GM18519 (cell line): ENCODE measurements at regions not wholly inside any gene's neighbourhood (a gene's known extent, or its start where the extent isn't known, plus 50 kb on each side); places are given as distances from the start of the nearest gene placed in this dataset.
"Not testable (repeated sequence)": the region's sequence is repeated elsewhere in the genome, so short reads cannot be mapped to it uniquely, and the experiment has no call there.

Experiments used
- ATAC-seq: cut with Tn5 transposase; IDR thresholded peaks from one replicate; pipeline ENCODE4 v1.9.1; 2021; ENCODE audit warnings: mild to moderate bottlenecking, moderate library complexity; ENCODE audit not compliant: unreplicated experiment, low FRiP score

DNA sequence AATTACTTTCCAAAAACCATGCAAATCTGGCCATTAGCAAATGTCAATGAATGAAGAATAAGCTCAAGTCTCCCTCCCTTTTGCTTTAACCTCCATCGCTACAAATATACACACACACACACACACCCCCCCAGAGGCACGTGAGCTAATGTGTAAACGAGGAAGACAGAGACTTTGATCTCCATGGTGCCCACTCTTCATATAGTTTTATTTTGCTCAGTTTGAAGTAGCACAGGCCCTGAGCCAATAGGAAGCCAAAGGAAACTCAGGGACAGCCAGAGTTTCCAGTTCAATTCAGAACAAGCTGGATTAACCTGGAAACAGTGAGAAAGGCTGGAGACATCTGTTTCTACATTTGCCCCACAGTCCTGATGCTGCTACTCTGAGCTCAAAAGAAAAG is 248.4 kb upstream of the MEIS1 start:
- no peak for ATAC-seq

GRCh38 chr2:66185497-66186054 is 249.3 kb upstream of the MEIS1 start:
- no peak for ATAC-seq

- not testable (repeated sequence) for ATAC-seq
Observed at GRCh38 chr2:66177128-66177796, 257.7 kb upstream of the MEIS1 start.

GRCh38 chr2:66174491-66174890 is 260.4 kb upstream of the MEIS1 start:
- no peak for ATAC-seq

DNA sequence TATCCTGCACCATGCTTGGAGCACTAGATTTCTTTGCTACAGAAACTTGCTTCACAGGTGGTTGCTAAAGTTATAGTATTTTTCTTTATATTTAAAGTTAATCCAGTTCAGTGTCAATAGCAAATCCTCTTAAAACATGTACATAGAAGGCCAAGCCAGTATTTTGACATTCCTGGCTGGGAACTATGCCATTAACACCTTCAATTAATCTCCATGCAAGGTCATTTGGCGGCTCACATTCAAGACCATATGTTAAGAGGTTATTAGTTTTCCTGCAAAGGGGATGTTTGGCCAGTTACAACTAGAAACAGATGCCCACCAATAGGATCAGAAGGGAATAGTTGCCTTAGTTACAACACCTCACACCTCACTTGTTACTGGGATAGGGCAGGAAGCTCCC is 261.3 kb upstream of the MEIS1 start:
- ATAC-seq, result no peak

GRCh38 chr2:66171530-66171929 is 263.4 kb upstream of the MEIS1 start:
- ATAC-seq, result no peak

GRCh38 chr2:66170744-66171330 is 264.1 kb upstream of the MEIS1 start:
- no peak for ATAC-seq

GRCh38 chr2:66169076-66169475 is 265.8 kb upstream of the MEIS1 start:
- no peak for ATAC-seq

DNA sequence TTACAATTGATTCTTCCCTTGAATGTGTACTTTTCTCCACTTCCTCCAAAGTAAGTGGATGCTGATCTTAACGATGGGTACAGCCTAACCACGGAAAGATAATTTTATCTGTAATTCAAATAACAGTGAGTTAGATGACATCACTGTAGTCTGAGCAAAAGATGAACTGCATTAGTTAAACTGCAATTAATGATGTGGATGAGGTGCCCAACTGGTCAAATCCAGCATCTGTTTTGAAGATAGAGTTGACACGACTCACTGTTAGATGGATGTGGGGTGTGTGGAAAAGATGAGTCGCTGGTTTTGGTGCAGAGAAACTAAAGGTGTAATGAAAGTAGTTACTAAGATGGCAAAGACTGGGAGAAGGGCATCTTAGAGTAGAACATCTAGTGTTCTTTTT is 270.5 kb upstream of the MEIS1 start:
- ATAC-seq, result no peak

DNA sequence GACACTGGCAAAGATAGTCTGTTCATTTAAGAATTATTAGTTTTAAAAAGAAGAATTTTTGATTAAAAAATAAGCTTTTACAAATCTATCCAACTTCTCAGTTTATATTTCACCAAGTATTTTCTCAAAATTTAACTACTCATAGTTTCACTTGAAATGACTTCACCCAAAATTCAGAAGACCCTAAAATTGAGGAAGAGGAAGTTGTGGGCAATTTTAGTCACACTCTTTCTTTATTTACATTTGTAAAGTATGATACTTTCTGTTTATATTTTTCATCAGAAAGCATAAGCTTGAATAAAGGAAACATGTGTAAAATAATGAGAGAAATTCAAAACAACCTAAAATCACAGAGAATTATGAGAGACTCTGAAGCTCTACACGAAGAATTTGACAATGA is 278.8 kb upstream of the MEIS1 start:
- no peak for ATAC-seq

- ATAC-seq, result no peak
Observed at GRCh38 chr2:66153941-66154340, 281.0 kb upstream of the MEIS1 start.

DNA sequence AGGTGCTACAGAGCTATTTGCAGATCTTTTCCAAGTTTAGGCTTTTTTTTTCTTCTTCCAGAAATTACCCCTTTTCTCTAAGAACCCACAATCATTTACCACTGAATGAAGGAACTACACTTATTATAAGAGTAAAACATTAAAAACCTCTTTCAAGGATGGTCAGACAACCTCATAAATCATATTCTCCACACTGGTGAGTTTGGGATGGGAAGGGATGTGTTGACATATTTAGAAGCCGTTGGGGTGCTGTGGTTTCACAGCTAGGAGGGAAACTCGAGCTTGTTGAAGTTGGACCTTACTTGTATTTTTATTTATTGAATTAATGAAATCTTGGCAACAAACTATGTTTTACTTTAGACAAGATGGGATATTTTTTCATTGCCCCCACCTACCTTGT is 289.4 kb upstream of the MEIS1 start:
- ATAC-seq, result no peak

GRCh38 chr2:66144324-66144723 is 290.6 kb upstream of the MEIS1 start:
- ATAC-seq, result not testable (repeated sequence)

- no peak for ATAC-seq
Observed at GRCh38 chr2:66137606-66138130, 297.3 kb upstream of the MEIS1 start.

DNA sequence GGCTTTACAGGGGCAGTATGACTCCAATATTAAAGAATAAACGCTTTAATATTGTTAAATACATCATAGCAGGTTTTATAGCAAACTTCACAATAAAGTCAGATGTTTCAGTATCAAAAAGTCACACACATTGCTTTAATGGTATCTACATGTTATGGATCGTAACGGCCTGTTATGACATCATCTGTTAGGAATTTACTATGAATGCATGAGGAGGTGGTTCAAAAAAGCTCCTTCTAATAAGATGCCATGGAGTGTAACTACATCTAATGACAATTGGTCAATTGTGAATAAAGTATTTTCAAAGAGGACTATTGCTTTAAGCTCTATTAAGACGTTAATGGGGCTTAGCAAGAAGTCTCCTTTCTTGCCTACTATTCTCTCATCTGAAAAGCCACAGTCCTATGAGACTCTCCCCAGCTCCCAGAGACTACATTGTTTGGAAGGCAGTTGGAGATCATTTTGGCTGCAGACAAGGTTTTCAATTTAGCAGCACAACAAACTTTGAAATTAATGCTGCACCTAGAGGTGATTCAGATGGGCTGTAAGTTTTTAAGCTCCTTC is 300.7 kb upstream of the MEIS1 start:
- no peak for ATAC-seq

- no peak for ATAC-seq
Observed at GRCh38 chr2:66127656-66128055, 307.3 kb upstream of the MEIS1 start.

- no peak for ATAC-seq
Observed at GRCh38 chr2:66127061-66127460, 307.9 kb upstream of the MEIS1 start.

GRCh38 chr2:66125951-66126350 is 309.0 kb upstream of the MEIS1 start:
- ATAC-seq, result no peak

DNA sequence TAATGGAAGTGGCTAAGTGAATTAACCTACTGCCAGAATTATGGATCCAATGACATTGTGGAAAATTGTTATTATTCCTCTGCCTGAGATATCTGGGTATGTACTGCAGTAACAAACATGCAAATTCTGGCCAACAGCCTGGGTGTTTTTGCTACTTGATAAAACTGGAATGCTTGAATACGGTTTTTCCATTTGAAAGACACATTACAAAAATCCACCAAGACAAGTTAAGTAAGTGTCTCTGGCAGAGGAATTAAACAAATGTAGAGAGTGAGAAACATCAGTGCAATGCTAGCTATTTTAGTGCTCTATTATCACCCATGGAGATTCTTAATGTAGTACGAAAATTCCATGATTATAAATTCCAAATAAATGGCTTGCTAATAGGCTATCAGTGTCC is 312.4 kb upstream of the MEIS1 start:
- no peak for ATAC-seq

- no peak for ATAC-seq
Observed at GRCh38 chr2:66121946-66122345, 313.0 kb upstream of the MEIS1 start.

DNA sequence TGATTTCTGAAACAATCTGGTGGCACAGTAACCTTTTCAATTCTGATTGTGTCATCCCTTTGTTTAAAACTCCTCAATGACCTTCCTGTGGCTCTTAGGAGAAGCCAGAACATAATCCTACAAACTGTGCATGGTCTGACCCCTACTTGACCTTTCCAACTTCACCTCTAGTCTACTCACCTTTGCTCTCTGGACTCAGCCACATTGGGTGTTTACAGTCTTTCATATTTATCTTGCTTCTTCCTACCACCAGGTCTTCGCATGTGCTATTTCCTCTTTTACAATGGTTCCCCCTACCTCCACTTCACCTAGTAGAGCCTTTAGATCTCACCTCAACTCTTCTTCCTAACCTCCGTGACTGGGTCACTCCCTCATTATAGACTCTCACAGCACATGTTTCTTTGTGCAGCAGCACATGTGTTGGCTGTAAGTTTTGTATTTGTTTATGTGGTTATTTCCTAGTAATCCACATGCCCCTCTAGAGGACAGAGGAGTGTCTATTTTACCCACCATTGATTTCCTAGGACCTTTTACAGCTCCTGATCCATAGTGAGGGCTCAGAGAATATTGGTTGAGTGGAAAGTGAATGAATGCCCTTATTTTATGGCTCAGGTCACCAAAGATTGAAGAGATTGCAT is 320.8 kb upstream of the MEIS1 start:
- ATAC-seq, result no peak
